Skeletal muscle satellite cell (primary cell): ENCODE measurements at regions not wholly inside any gene's neighbourhood (a gene's known extent, or its start where the extent isn't known, plus 50 kb on each side); places are given as distances from the start of the nearest gene placed in this dataset.
"Not testable (repeated sequence)": the region's sequence is repeated elsewhere in the genome, so short reads cannot be mapped to it uniquely, and the experiment has no call there.

Experiments used
- H3K27me3 ChIP-seq: 2 replicates; pipeline ENCODE4 v1.7.0; 2013; ENCODE audit warnings: low read length; ENCODE audit not compliant: control insufficient read depth, insufficient read depth
- H3K36me3 ChIP-seq: 2 replicates; pipeline ENCODE4 v1.7.0; 2013; ENCODE audit warnings: mild to moderate bottlenecking, control low read depth, low read length; ENCODE audit not compliant: insufficient read depth
- H3K4me1 ChIP-seq: 2 replicates; pipeline ENCODE4 v1.7.0; 2013; ENCODE audit warnings: low read length; ENCODE audit not compliant: control insufficient read depth, insufficient read depth
- H3K4me2 ChIP-seq: 2 replicates; pipeline ENCODE4 v1.7.0; 2013; ENCODE audit warnings: mild to moderate bottlenecking, low read length
- H3K4me3 ChIP-seq: 2 replicates; pipeline ENCODE4 v1.7.0; 2013; ENCODE audit warnings: low read length
- H3K9ac ChIP-seq: 2 replicates; pipeline ENCODE4 v1.7.0; 2013; ENCODE audit warnings: mild to moderate bottlenecking, low read depth, low read length, moderate library complexity
- H3K9me3 ChIP-seq: replicated peaks from 2 replicates; pipeline ENCODE4 v1.7.0; 2013; ENCODE audit warnings: mild to moderate bottlenecking, control low read depth, low read length

DNA sequence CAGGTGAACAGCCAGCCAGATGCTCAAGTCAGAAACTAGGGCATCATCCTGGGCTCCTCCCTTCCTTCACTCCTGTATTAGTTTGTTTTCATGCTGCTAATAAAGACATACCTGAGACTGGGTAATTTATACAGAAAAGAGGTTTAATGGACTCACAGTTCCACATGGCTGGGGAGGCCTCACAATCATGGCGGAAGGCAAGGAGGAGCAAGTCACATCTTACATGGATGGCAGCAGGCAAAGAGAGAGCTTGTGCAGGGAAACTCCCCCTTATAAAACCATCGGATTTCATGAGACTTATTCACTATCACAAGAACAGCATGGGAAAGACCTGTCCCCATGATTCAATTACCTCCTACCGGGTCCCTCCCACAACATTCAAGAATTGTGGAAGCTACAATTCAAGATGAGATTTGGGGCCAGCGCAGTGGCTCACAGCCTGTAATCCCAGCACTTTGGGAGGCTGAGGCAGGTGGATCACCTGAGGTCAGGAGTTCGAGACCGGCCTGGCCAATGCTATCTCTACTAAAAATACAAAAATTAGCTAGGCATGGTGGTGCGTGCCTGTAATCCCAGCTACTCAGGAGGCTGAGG is 78.0 kb downstream of the CHRD start:
- H3K4me2 ChIP-seq = not testable (repeated sequence)

DNA sequence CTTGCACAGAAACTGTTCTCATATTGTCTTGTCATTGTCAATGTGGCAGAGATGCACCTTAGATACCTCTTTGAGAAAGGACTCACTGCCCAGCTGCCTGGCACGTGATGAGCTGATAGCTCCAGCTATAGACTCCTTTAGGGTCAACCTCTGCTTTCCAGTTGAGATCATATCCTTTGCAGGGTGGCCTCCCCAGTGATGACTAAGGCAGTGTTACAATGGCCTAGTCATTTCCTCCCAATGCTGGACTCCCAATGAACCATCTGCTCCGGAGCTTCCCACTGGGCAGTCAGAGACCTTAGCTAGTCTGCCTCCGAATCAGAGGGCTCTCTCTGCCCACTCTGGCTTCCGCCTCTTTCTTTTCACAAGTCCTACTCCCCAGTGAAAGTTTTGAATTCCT is 79.5 kb downstream of the CHRD start:
- Histone ChIP-seq H3K27me3 (peaks cover 21% of the 10 kb centered on the region), H3K4me1 (peaks cover 8% of the 10 kb centered on the region), H3K9me3 (no peaks in the 10 kb centered on the region), H3K4me3 (no peak overlapping the region), H3K36me3 (no peaks in the 10 kb centered on the region), H3K4me2 (peak overlapping the region; percentile 0), H3K9ac (no peak overlapping the region)

More for the DNA sequence above, 78.0 kb downstream of the CHRD start:
- not testable (repeated sequence) for H3K4me1 ChIP-seq, H3K36me3 ChIP-seq, H3K9me3 ChIP-seq, H3K4me3 ChIP-seq, H3K9ac ChIP-seq
- H3K27me3 ChIP-seq = peaks cover 22% of the 10 kb centered on the region

DNA sequence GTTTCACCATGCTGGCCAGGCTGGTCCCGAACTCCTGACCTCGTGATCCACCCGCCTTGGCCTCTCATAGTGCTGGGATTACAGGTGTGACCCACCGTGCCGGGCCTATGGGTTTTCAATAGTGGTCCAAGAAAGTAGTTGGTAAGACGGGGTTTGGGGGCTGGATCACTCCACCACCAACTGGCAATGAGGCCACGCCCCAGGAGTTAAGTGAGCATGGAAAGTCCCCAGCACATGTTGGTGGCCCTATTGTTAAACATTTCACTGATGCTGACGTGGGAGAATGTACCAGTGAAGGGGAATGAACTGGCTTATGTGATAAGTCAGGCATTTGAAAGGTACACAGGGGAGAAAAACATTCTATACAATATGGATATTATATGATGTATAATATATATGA is 80.4 kb downstream of the CHRD start:
- no peak overlapping the region for H3K4me3 ChIP-seq
- H3K36me3 ChIP-seq = no peaks in the 10 kb centered on the region
- no peak overlapping the region for H3K4me2 ChIP-seq
- H3K27me3 ChIP-seq = peaks cover 22% of the 10 kb centered on the region
- H3K4me1 ChIP-seq = peaks cover 12% of the 10 kb centered on the region
- H3K9ac ChIP-seq = no peak overlapping the region
- no peaks in the 10 kb centered on the region for H3K9me3 ChIP-seq

DNA sequence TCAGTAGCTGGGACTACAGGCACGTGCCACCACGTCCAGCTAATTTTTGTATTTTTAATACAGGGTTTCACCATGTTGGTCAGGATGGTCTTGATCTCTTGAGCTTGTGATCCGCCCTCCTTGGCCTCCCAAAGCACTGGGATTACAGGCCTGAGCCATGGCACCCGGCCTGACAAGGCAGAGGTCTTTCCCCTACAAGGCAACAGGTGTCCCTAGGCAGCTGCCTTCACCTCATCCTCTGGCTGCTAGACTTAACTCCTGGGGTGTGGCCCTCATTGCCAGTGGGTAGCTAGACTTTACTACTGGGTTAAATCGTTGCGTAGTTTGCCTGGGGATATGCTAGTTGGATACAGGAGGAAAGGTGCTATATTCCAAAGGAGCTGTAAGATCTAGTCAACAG is 81.4 kb downstream of the CHRD start:
- Histone ChIP-seq H3K9me3 (no peaks in the 10 kb centered on the region), H3K4me1 (peaks cover 18% of the 10 kb centered on the region), H3K4me3 (no peak overlapping the region), H3K9ac (no peak overlapping the region), H3K36me3 (no peaks in the 10 kb centered on the region), H3K4me2 (no peak overlapping the region), H3K27me3 (peaks cover 20% of the 10 kb centered on the region)

DNA sequence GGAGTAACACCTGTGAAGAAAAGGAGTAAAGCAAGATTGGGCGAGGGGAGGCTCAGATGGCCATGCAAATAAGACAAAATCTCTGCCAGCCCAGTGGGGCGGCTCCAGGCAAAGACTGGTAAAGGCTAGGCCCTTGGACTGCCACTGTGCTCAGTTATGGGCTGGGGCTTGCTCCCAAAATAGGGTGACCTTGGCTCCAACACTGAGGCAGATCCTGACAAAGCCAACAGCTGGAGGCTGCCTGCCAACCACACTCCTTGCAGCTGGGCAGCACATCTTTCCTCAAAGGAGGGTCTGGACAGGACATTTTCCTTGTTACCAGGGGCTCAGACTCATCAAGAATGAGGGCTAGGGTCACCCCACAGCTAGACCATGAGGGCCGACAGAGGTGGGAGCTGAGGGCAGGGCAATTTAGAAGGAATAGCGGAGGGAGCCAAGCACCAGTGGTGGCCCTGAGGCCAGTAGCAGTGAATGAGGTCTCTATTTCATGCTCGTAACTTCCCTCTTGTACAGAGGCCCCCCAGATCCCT is 86.1 kb downstream of the CHRD start:
- peaks cover 30% of the 10 kb centered on the region for H3K27me3 ChIP-seq
- H3K9me3 ChIP-seq = no peaks in the 10 kb centered on the region
- H3K36me3 ChIP-seq = no peaks in the 10 kb centered on the region
- no peak overlapping the region for H3K4me3 ChIP-seq
- no peak overlapping the region for H3K4me2 ChIP-seq
- no peak overlapping the region for H3K9ac ChIP-seq
- peaks cover 10% of the 10 kb centered on the region for H3K4me1 ChIP-seq

DNA sequence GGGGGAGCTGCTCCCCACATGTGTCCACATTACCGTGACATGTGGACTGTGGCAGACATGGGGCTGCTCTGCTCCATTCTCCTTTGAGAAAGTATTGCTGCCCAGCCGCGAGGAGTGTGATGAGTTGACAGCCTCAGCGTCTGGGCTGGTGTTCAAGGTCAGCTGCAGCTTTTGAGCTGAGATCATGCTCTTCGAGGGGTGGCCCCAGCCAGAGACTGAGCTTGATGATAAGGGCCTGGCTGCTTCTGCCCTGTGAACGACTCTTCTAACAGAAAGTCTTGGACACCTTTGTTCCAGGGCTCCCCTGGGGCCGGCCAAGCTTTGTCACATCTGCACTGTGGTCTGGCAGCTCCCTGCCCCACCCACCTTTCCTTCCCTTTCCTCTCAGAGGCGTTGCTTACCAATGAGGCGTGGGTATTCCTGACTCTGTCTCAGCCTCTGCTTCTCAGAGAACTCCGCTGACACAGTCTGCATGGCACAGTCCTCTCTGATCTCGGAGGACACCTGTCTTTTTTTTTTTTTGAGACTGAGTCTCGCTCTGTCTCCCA is 86.6 kb downstream of the CHRD start:
- H3K4me3 ChIP-seq = no peak overlapping the region

DNA sequence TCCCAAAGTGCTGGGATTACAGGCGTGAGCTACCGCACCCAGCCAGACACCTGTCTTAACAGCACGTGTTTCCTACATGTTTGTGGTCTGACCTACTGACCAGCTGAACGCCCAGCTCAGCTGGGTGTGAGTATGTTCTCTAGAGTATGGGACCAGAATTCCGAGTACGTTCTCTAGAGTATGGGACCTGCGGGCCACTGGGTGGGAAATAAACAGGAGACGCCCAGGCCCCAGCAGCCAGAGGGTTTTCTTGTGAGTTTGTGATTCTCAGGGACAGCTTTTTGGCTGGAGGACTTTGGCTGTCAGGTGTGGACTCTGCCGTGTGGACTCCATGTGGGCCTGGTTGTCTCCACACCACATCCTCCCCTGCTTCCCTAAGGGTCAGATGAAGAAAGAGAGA is 87.3 kb downstream of the CHRD start:
- Histone ChIP-seq H3K27me3 (peaks cover 37% of the 10 kb centered on the region), H3K36me3 (no peaks in the 10 kb centered on the region), H3K4me1 (peaks cover 10% of the 10 kb centered on the region), H3K4me2 (no peak overlapping the region), H3K9me3 (no peaks in the 10 kb centered on the region), H3K4me3 (no peak overlapping the region), H3K9ac (no peak overlapping the region)

More for the DNA sequence above, 86.6 kb downstream of the CHRD start:
- Histone ChIP-seq H3K27me3 (peaks cover 34% of the 10 kb centered on the region), H3K9me3 (no peaks in the 10 kb centered on the region), H3K9ac (no peak overlapping the region), H3K36me3 (no peaks in the 10 kb centered on the region), H3K4me2 (no peak overlapping the region), H3K4me1 (peaks cover 10% of the 10 kb centered on the region)

DNA sequence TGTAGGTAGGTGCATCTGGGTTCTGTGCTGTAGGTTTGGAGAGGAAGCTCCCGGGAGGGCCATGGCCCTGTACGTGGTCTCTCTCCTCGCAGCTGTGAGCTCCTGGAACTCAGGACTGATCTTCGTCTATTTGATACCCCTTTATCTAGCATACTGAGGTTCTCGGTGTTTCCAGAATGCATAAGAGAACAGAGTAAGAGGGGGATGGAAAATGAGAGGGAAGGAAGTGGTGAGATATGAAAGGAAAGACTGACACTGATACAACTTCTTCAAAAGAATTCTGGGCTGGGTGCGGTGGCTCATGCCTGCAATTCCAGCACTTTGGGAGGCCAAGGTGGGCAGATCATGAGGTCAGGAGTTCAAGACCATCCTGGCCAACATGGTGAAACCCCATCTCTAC is 90.7 kb downstream of the CHRD start:
- Histone ChIP-seq H3K9me3 (no peaks in the 10 kb centered on the region), H3K4me3 (no peak overlapping the region), H3K4me1 (peaks cover 3% of the 10 kb centered on the region)

DNA sequence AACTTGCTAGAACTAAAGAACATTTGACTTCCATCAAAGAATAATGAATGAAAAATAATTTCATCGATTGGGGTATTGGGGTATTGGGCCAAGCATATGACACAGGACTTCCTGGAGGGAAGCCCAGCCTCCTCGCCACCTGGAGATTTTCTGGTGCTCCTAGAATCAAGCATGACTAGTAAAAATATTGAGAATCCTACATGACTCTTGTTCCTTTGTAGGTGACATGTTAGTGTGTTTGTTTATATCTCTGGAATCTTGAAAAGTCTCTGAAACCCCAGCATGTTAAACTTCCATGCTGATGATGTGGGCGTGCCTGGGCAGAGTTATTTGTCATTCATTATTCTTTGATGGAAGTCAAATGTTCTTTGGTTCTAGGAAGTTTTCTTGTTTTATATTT is 90.1 kb upstream of the EPHB3 start:
- Histone ChIP-seq H3K27me3 (peaks cover 65% of the 10 kb centered on the region), H3K4me1 (no peaks in the 10 kb centered on the region), H3K4me2 (no peak overlapping the region), H3K36me3 (no peaks in the 10 kb centered on the region), H3K4me3 (no peak overlapping the region), H3K9ac (no peak overlapping the region), H3K9me3 (no peaks in the 10 kb centered on the region)

More for the DNA sequence above, 90.7 kb downstream of the CHRD start:
- Histone ChIP-seq H3K9ac (no peak overlapping the region), H3K27me3 (peaks cover 60% of the 10 kb centered on the region), H3K4me2 (no peak overlapping the region), H3K36me3 (no peaks in the 10 kb centered on the region)

DNA sequence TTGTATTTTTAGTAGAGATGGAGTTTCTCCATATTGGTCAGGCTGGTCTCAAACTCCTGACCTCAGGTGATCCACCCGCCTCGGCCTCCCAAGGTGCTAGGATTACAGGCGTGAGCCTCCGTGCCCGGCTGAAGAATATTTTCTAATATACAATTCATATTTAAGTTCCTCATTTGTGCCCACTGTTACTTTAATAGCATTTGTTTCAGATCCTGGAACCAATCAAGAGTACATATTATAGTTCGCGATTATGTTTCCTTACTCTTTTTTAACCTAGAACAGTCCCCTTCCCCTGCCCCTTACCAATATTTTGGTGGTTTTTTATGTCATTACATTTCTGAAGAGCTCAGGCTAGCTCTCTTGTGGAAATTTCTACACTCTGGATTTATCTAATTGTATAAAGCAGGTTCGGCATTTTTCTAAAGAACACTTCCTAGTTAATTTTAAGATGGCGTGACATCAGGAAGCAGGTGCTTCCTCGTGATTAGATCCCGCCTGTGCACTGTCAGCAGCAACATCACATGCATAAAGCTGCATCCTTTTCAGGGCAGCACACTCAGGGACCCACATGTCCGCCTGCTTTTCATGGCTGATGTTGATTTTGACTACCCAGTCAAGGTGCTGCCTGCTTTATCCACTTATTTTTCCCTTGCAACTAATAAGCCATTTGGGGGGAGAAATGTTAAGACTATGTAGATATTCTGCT is 88.7 kb upstream of the EPHB3 start:
- H3K4me3 ChIP-seq = no peak overlapping the region
- no peaks in the 10 kb centered on the region for H3K4me1 ChIP-seq
- no peak overlapping the region for H3K4me2 ChIP-seq
- H3K36me3 ChIP-seq = no peaks in the 10 kb centered on the region
- no peaks in the 10 kb centered on the region for H3K9me3 ChIP-seq
- H3K9ac ChIP-seq = no peak overlapping the region
- H3K27me3 ChIP-seq = peaks cover 66% of the 10 kb centered on the region

DNA sequence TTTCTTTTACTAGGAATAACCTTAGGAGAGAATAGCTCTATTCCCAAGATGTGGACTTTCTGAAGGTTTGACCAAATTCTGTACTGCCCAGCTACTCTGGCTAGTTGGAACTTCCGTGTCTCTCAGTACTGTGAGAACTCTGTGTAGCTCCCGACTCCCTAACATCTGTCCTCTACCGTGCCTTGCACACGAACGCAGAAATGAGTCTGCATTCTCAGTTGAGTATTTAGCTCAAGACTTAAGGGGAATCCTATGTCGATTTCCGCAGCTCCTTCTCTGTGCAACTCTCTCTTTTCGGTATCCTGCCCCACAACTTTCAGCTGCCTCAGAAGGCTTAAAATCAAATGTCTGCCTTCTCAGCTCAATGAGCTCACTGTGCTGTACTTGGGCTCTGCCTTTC is 86.7 kb upstream of the EPHB3 start:
- no peak overlapping the region for H3K4me3 ChIP-seq
- no peak overlapping the region for H3K9ac ChIP-seq
- no peaks in the 10 kb centered on the region for H3K36me3 ChIP-seq
- H3K9me3 ChIP-seq = no peaks in the 10 kb centered on the region
- H3K4me2 ChIP-seq = no peak overlapping the region
- peaks cover 66% of the 10 kb centered on the region for H3K27me3 ChIP-seq
- H3K4me1 ChIP-seq = no peaks in the 10 kb centered on the region
